Prostate gland (tissue), 2 donors: ENCODE measurements at regions not wholly inside any gene's neighbourhood (a gene's known extent, or its start where the extent isn't known, plus 50 kb on each side); places are given as distances from the start of the nearest gene placed in this dataset.

ENCODE experiments used
- DNase-seq: peaks from one replicate; pipeline ENCODE4 v3.0.0-alpha.2; 2019; ENCODE audit warnings: low spot score
- H3K27ac ChIP-seq, 2 donors: fragments of 200-600 bp; sonication (generic); 2 replicates each; pipeline ENCODE4 v1.5.1; 2017 to 2019
- H3K27me3 ChIP-seq: fragments of 200-600 bp; sonication (generic); replicated peaks from 2 replicates; pipeline ENCODE4 v1.5.1; 2019; ENCODE audit not compliant: insufficient read depth
- H3K36me3 ChIP-seq, 2 donors: fragments of 200-600 bp; sonication (generic); 1 replicate in 1 of 2; 2 replicates in 1 of 2; pipeline versions ENCODE4 v1.5.1 to v1.8.1; 2017 to 2019
- H3K4me1 ChIP-seq: fragments of 200-600 bp; sonication (generic); replicated peaks from 2 replicates; pipeline ENCODE4 v1.5.1; 2019
- H3K4me3 ChIP-seq, 2 donors: fragments of 200-600 bp; sonication (generic); 2 replicates each; pipeline ENCODE4 v1.5.1; 2017 to 2019
- H3K9me3 ChIP-seq: fragments of 200-600 bp; sonication (generic); 2 replicates; pipeline ENCODE4 v1.5.1; 2017
- POLR2A ChIP-seq: fragments of 450-650 bp; IDR thresholded peaks from one replicate; pipeline ENCODE4 v1.6.1; 2016; ENCODE audit warnings: antibody characterized with exemption, mild to moderate bottlenecking
- POLR2AphosphoS5 ChIP-seq: sonication (generic); formaldehyde crosslinking; IDR thresholded peaks from one replicate; pipeline ENCODE4 v1.6.1; 2017; ENCODE audit warnings: antibody characterized with exemption
- WGBS: methylation state at CpG from one replicate; pipeline ENCODE4 v1.1.5; 2018; 5-methylcytosine and 5-hydroxymethylcytosine counted together
- intact Hi-C: fragments of 100-400 bp; cut with DNase I; formaldehyde crosslinking; loops from one replicate; pipeline ENCODE4 v1.14.2; 2022
- TF ChIP-seq, protein P1 (sequence below), 4 experiments: fragments of 200-600 bp in 2 of 4; fragments of 450-650 bp in 2 of 4; sonication (generic) in 2 of 4; IDR thresholded peaks; 1 replicate in 3 of 4; 2 replicates in 1 of 4; pipeline ENCODE4 v1.5.1; 2016 to 2019; ENCODE audit warnings: antibody characterized with exemption in 4 of 4, mild to moderate bottlenecking in 2 of 4, moderate library complexity in 2 of 4

DNA sequence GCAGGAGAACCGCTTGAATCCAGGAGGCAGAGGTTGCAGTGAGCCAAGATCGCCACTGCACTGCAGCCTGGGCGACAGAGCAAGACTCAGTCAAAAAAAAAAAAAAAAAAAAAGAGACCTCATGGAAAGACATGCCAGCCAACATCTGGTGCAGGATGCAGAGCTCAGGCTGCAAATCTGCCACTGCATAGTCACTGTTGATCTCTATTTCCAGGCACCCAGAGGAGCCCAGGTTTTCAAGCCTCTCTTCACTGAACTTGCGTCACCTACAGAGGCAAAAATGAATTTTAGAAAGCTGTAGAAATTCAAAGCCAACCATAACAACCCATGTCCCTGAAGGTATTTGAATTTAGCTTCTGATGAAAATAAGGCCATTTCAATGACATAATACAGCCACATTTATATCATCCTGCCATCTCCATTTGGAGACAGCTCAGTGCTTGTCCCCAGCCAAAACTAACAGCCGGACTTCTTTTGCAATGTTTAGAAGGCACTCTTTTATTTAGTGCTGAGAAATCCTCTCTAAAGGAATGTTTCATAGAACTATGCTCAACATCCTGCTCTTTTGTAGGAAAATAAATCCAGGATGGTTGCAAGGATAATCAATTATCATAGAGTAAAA is 113.3 kb downstream of the SNX18 start:
- H3K36me3 ChIP-seq = no peaks in the 10 kb centered on the region
- no peak overlapping the region for H3K4me3 ChIP-seq
- H3K27ac ChIP-seq = no peak overlapping the region
- intact Hi-C loops = no loop called here
- H3K9me3 ChIP-seq = no peaks in the 10 kb centered on the region
- WGBS = 65% methylated on average over 5 of the region's 5 CpGs
- no peak for DNase-seq
- TF ChIP-seq POLR2A = no peak
- TF ChIP-seq, protein P1, sequence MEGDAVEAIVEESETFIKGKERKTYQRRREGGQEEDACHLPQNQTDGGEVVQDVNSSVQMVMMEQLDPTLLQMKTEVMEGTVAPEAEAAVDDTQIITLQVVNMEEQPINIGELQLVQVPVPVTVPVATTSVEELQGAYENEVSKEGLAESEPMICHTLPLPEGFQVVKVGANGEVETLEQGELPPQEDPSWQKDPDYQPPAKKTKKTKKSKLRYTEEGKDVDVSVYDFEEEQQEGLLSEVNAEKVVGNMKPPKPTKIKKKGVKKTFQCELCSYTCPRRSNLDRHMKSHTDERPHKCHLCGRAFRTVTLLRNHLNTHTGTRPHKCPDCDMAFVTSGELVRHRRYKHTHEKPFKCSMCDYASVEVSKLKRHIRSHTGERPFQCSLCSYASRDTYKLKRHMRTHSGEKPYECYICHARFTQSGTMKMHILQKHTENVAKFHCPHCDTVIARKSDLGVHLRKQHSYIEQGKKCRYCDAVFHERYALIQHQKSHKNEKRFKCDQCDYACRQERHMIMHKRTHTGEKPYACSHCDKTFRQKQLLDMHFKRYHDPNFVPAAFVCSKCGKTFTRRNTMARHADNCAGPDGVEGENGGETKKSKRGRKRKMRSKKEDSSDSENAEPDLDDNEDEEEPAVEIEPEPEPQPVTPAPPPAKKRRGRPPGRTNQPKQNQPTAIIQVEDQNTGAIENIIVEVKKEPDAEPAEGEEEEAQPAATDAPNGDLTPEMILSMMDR (IDR thresholded peaks at IDR 0.05) = no peak
- TF ChIP-seq POLR2AphosphoS5 = no peak
- no peaks in the 10 kb centered on the region for H3K27me3 ChIP-seq
- no peaks in the 10 kb centered on the region for H3K4me1 ChIP-seq

DNA sequence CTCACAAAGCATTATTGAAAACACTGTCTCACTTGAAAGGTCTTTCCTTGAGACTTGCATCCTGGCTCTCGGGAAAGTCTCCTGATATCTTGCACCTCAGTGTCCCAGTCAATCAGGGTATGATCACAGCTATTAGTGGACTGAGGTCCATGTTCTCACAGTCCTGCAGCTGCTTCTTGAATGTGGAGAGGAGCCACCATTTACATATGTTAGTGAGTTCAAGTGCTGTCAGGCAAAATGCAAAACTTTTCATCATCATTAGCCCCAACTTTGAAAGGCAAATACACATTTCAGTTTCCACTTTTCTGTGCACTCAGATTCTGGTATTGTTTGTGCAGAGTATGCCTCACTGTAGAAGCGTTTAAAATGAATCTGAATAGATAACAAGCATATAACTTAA is 111.6 kb downstream of the SNX18 start:
- Histone ChIP-seq H3K4me1 (no peaks in the 10 kb centered on the region), H3K27ac (no peak overlapping the region), H3K27me3 (no peaks in the 10 kb centered on the region), H3K4me3 (no peak overlapping the region), H3K36me3 (no peaks in the 10 kb centered on the region), H3K9me3 (no peaks in the 10 kb centered on the region)
- 92% methylated on average over 2 of the region's 2 CpGs for WGBS
- no peak for DNase-seq
- TF ChIP-seq POLR2A (no peak), POLR2AphosphoS5 (no peak)
- TF ChIP-seq, protein P1 (IDR thresholded peaks at IDR 0.05) = no peak
- intact Hi-C loops = no loop called here

GRCh38 chr5:54628050-54628449 is 110.5 kb downstream of the SNX18 start:
- no peaks in the 10 kb centered on the region for H3K9me3 ChIP-seq
- 100% methylated on average over 1 of the region's 1 CpG for WGBS
- no peaks in the 10 kb centered on the region for H3K36me3 ChIP-seq
- TF ChIP-seq POLR2AphosphoS5 = no peak
- no peaks in the 10 kb centered on the region for H3K27me3 ChIP-seq
- no peak overlapping the region for H3K27ac ChIP-seq
- intact Hi-C loops = no loop called here
- H3K4me1 ChIP-seq = no peaks in the 10 kb centered on the region
- no peak for DNase-seq
- H3K4me3 ChIP-seq = no peak overlapping the region

DNA sequence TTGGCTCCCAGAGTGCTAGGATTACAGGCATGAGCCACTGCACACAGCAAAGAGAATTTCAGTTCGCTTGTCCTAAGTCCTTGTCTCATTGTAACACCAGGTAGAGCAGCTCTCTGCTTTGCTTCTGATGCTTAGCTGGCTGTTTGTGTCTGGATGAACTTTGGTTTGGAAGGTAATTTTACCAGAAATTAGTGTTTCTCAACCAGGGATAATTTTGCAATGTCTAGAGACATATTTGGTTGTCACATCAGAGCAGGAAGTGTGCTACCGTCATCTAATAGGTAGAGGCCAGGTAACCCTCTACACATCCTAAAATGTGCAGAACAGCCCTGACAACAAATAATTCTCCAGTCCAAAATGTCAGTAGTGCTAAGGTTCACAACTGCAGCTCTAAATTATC is 108.8 kb downstream of the SNX18 start:
- no peak overlapping the region for H3K4me3 ChIP-seq
- no peaks in the 10 kb centered on the region for H3K9me3 ChIP-seq
- no peaks in the 10 kb centered on the region for H3K4me1 ChIP-seq
- no peak overlapping the region for H3K27ac ChIP-seq
- no peak for DNase-seq
- TF ChIP-seq, protein P1 (IDR thresholded peaks at IDR 0.05) = no peak
- TF ChIP-seq POLR2A = no peak
- TF ChIP-seq POLR2AphosphoS5 = no peak
- no peaks in the 10 kb centered on the region for H3K27me3 ChIP-seq
- no peaks in the 10 kb centered on the region for H3K36me3 ChIP-seq
- 95% methylated on average over 2 of the region's 2 CpGs for WGBS
- intact Hi-C loops = no loop called here

GRCh38 chr5:54624805-54625568 is 107.4 kb downstream of the SNX18 start:
- 54% methylated on average over 9 of the region's 9 CpGs for WGBS
- Histone ChIP-seq H3K27ac (no peak overlapping the region), H3K4me1 (no peaks in the 10 kb centered on the region), H3K27me3 (no peaks in the 10 kb centered on the region), H3K36me3 (no peaks in the 10 kb centered on the region), H3K4me3 (no peak overlapping the region), H3K9me3 (no peaks in the 10 kb centered on the region)
- TF ChIP-seq POLR2AphosphoS5 (no peak), POLR2A (no peak)
- TF ChIP-seq, protein P1 (IDR thresholded peaks at IDR 0.05) = no peak
- intact Hi-C loops = no loop called here
- no peak for DNase-seq
